Aorta (tissue), 5 donors: ENCODE measurements at regions not wholly inside any gene's neighbourhood (a gene's known extent, or its start where the extent isn't known, plus 50 kb on each side); places are given as distances from the start of the nearest gene placed in this dataset.
A peak's percentile ranks its signal among the peaks of the same experiment; 100 is the strongest.
"Not testable (repeated sequence)": the region's sequence is repeated elsewhere in the genome, so short reads cannot be mapped to it uniquely, and the experiment has no call there.

Experiments used
- ATAC-seq: fragments of 200-7000 bp; cut with Tn5 transposase; one replicate; pipeline ENCODE4 v1.9.1; 2022; ENCODE audit warnings: moderate library complexity; ENCODE audit not compliant: low FRiP score
- DNase-seq, 2 donors: peaks; one replicate each; pipeline ENCODE4 v3.0.0-alpha.2; 2020
- H3K27ac ChIP-seq, 2 donors: one replicate each; pipeline ENCODE4 v1.5.1; 2013; ENCODE audit warnings: low read length in 2 of 2, mild to moderate bottlenecking in 2 of 2, moderate library complexity in 2 of 2, control low read depth in 1 of 2, inconsistent platforms in 1 of 2, low read depth in 1 of 2
- H3K27me3 ChIP-seq, 2 donors: one replicate each; pipeline ENCODE4 v1.6.1; 2013; ENCODE audit warnings: control low read depth in 1 of 2, low read length in 1 of 2, mild to moderate bottlenecking in 1 of 2, moderate library complexity in 1 of 2; ENCODE audit not compliant: insufficient read depth in 2 of 2, control insufficient read depth in 1 of 2
- H3K36me3 ChIP-seq, 2 donors: one replicate each; pipeline ENCODE4 v1.6.1; 2013; ENCODE audit warnings: control low read depth in 1 of 2, low read length in 1 of 2, mild to moderate bottlenecking in 1 of 2; ENCODE audit not compliant: insufficient read depth in 2 of 2, control insufficient read depth in 1 of 2
- H3K4me1 ChIP-seq, 2 donors: one replicate each; pipeline ENCODE4 v1.6.1; 2013; ENCODE audit warnings: low read length in 2 of 2, control low read depth in 1 of 2, mild to moderate bottlenecking in 1 of 2, moderate library complexity in 1 of 2; ENCODE audit not compliant: insufficient read depth in 2 of 2, control insufficient read depth in 1 of 2
- H3K4me3 ChIP-seq, 2 donors: one replicate each; pipeline ENCODE4 v1.5.1; 2013; ENCODE audit warnings: low read length in 2 of 2, control low read depth in 1 of 2, mild to moderate bottlenecking in 1 of 2
- H3K9me3 ChIP-seq: one replicate; pipeline ENCODE4 v1.6.1; 2013; ENCODE audit warnings: mild to moderate bottlenecking, low read length; ENCODE audit not compliant: control insufficient read depth
- WGBS, 2 donors: extraction: QIAGEN DNeasy Blood & Tissue Kit; methylation state at CpG; one replicate each; pipeline ENCODE4 v1.1.7; 2013; 5-methylcytosine and 5-hydroxymethylcytosine counted together
- intact Hi-C, 2 donors: fragments of 100-400 bp; cut with DNase I; formaldehyde crosslinking; loops; one replicate each; pipeline versions ENCODE4 v1.14.2 to v1.15.0; 2022
- donor health status: healthy with polysubstance abuse.
- donor health status: Bipolar disorder and iron deficiency.
- donor health status: DM: no; HTN: no; CAD: no.
- donor health status: DM: no; HTN: no; CAD: no.
- donor health status: DM: yes; HTN: yes; CAD: no.

DNA sequence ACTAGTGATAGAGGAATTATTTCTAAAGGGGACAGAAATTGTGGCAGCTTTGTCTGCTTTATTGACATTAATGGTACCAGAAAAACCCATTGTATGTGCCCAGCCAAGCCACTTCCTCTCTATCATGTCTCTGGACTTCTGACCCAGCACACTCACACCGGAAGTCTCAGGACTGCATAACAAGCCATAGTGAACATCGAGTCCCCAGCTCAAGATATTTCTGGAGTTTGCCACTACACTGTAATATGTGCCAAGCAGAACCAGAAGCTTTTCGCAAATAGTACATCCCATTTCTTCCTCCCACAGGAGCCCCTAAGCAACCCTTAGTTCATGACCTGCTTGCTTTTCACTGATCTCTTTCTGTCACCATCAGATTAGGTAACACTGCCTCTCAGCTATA, 187.4 kb upstream of the GHR start:
- ATAC-seq (peak; percentile 53), DNase-seq (no peak)
- Histone ChIP-seq H3K27ac (no peak overlapping the region), H3K4me3 (no peak overlapping the region), H3K4me1 (no peaks in the 10 kb centered on the region), H3K36me3 (no peaks in the 10 kb centered on the region), H3K9me3 (peaks cover 1% of the 10 kb centered on the region), H3K27me3 (no peaks in the 10 kb centered on the region)
- intact Hi-C loops, result no loop called here
- WGBS, 2 donors, result 61 to 63% methylated on average over 3 of the region's 3 CpGs

DNA sequence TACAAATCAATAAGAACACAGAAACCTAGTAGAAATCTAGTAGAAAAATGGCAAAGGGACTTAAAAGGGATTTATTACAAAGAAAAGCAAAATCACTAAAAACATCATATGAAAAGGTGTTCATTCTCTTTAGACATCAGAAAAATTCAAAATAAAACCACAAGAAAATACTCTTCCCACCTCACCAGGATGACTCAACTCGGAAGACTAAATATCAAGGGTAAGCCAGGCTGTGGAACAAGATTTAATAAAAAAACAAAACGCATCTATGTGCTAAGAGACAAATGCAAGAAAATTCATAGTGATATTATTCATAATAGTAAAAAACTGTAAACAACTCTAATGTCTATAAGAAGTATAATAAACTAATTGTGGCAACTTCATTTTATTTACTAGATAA, 181.6 kb upstream of the GHR start:
- Histone ChIP-seq H3K36me3 (no peaks in the 10 kb centered on the region), H3K27ac (no peak overlapping the region), H3K4me1 (no peaks in the 10 kb centered on the region), H3K4me3 (no peak overlapping the region), H3K27me3 (no peaks in the 10 kb centered on the region), H3K9me3 (no peaks in the 10 kb centered on the region)
- no peak for DNase-seq
- intact Hi-C loops, result no loop called here
- ATAC-seq, result no peak
- 89 to 94% methylated on average over 2 of the region's 2 CpGs for WGBS, 2 donors

DNA sequence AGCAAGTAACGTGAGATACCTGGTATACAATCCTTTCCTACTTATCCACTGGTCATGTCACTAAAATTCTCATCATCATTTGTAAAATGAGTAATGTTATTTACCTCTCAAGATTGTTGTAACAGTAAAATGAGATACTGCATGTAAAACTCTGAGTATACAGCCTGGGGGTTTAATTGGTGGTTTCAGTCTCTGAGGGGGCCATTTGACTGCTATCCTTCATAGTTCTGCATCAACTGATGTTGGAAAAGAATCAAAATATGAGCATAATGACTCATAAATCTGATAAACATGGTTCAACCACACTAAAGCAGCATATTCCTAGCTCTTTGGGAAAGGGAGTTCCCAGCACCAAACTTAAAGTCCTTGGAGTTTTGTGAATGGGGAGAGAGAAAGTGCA, 181.0 kb upstream of the GHR start:
- H3K27ac ChIP-seq, result no peak overlapping the region
- H3K4me1 ChIP-seq, result no peaks in the 10 kb centered on the region
- H3K27me3 ChIP-seq, result no peaks in the 10 kb centered on the region
- H3K9me3 ChIP-seq, result no peaks in the 10 kb centered on the region
- DNase-seq (no peak), ATAC-seq (no peak)
- no peaks in the 10 kb centered on the region for H3K36me3 ChIP-seq
- intact Hi-C loops, result no loop called here
- no peak overlapping the region for H3K4me3 ChIP-seq
- WGBS, 2 donors, result 81 to 88% methylated on average over 1 of the region's 1 CpG

DNA sequence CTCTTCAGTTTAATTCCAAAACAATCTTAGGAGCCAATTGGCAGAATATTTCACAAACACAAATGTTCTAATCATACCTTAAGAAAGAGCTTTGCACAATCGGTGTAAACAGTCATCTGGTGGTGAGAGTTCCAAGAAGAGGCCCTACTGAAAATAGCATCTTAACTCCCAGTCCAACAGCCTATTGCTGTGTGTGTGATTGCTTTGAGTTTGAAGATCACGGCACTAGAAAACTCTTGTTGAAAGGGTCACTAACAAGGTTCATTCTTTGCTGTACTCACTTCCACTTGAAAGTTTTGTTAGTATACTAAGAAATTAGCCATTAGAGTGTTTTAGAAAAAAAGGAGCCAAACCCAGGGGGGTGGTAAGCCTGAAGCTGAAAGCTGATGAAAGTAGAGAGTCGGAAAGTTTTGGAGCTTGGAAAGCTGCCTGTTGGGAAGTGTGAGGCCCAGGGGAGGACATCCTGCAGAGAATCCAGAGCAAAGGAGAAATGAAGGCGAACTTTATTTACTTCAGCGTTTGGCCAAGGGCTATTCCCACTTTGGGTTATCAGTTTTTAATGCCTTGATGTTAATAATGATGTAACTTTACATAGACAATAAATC, 180.3 kb upstream of the GHR start:
- DNase-seq, result no peak
- intact Hi-C loops, result no loop called here

DNA sequence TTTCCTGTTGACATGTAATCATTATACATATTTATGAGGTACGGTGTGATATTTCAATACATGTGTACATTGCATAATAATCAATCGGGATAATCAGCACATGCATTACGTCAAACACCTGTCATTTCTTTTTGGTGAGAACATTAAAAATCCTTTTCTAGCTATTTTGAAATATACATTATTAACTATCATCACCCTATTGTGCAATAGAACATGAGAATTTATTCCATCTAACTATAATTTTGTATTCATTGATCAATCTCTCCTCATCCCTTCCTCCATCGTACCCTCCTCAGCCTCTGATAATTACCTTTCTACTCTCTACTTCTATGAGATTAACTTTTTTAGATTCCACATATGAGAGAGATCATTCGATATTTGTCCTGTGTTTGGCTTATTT, 170.9 kb upstream of the GHR start:
- Histone ChIP-seq H3K9me3 (no peaks in the 10 kb centered on the region), H3K36me3 (no peaks in the 10 kb centered on the region), H3K4me1 (no peaks in the 10 kb centered on the region), H3K27me3 (no peaks in the 10 kb centered on the region), H3K4me3 (no peak overlapping the region), H3K27ac (no peak overlapping the region)
- WGBS, 2 donors, result 92 to 96% methylated on average over 5 of the region's 5 CpGs
- ATAC-seq, result no peak
- intact Hi-C loops, result no loop called here
- DNase-seq, result no peak

More for the DNA sequence above, 180.3 kb upstream of the GHR start:
- Histone ChIP-seq H3K4me1 (no peaks in the 10 kb centered on the region), H3K4me3 (no peak overlapping the region), H3K9me3 (no peaks in the 10 kb centered on the region), H3K27ac (no peak overlapping the region), H3K36me3 (no peaks in the 10 kb centered on the region), H3K27me3 (no peaks in the 10 kb centered on the region)
- WGBS, 2 donors, result 57 to 64% methylated on average over 5 of the region's 5 CpGs
- peak; percentile 56 for ATAC-seq

DNA sequence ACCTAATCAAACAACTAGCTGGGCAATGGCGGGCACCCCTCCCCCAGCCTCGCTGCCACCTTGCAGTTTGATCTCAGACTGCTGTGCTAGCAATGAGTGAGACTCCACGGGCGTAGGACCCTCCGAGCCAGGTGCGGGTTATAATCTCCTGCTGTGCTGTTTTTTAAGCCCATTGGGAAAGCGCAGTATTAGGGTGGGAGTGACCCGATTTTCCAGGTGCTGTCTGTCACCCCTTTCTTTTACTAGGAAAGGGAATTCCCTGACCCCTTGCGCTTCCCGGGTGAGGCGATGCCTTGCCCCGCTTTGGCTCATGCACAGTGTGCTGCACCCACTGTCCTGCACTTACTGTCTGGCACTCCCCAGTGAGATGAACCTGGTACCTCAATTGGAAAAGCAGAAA, 163.3 kb upstream of the GHR start:
- H3K4me1 ChIP-seq, ATAC-seq, H3K27me3 ChIP-seq, H3K27ac ChIP-seq, intact Hi-C loops, H3K9me3 ChIP-seq, H3K36me3 ChIP-seq, H3K4me3 ChIP-seq: not testable (repeated sequence)
- DNase-seq, result peak in 1 of 2 donors; percentile 42
- WGBS, 2 donors, result 92 to 93% methylated on average over 12 of the region's 12 CpGs

DNA sequence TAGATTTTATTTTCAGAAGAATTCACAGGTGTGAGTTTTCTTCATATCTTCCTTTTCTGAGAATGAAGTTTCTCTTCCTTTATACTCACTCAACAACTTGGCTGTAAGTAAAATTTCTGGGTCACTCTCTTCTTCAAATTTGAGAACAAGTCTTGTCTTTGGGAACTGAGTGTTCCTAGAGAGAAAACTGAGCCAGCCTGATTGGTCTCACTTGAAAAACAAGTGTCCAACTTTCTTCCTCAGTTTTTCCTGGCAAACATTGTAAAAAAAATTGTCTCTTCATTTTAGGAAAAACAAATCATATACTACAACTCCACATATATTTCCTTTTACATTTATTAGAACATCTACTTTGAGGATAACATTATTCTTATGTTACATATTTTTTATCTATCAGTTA, 156.1 kb upstream of the GHR start:
- DNase-seq, result no peak
- H3K27ac ChIP-seq, result no peak overlapping the region
- no peak for ATAC-seq
- H3K4me1 ChIP-seq, result no peaks in the 10 kb centered on the region
- no peak overlapping the region for H3K4me3 ChIP-seq
- intact Hi-C loops, result no loop called here
- no peaks in the 10 kb centered on the region for H3K9me3 ChIP-seq
- no peaks in the 10 kb centered on the region for H3K36me3 ChIP-seq
- no peaks in the 10 kb centered on the region for H3K27me3 ChIP-seq

DNA sequence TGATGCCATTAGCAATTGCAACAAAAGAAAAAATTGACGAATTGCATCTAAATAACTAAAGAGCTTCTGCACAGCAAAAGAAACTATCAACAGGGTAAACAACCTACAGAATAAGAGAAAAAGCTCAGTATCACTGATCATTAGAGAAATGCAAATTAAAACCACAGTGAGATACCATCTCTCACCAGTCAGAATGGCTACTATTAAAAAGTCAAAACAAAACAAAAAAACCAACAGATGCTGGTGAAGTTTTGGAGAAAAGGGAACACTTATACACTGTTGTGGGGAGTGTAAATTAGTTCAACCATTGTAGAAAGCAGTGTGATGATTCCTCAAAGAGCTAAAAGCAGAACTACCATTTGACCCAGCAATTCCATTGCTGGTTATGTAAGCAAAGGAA, 155.1 kb upstream of the GHR start:
- DNase-seq, H3K36me3 ChIP-seq, H3K27me3 ChIP-seq, H3K9me3 ChIP-seq, H3K4me3 ChIP-seq, H3K27ac ChIP-seq, intact Hi-C loops, ATAC-seq, H3K4me1 ChIP-seq: not testable (repeated sequence)
- WGBS, 2 donors, result 82 to 88% methylated on average over 1 of the region's 1 CpG

DNA sequence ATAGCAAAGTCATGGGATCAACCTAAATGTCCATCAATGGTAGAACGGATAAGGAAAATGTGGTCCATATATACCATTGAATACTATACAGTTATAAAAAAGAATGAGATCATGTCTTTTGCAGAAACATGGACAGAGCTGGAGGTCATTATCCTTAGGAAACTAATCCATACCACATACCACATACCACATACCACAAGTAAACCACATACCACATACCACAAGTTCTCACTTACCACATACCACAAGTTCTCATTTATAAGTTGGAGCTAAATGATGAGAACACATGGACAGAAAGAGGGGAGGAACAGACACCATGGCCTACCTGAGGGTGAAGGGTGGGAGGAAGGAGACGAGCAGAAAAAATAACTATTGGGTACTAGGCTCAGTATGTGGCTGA, 154.6 kb upstream of the GHR start:
- no peak for DNase-seq
- H3K9me3 ChIP-seq, result no peaks in the 10 kb centered on the region
- no peaks in the 10 kb centered on the region for H3K4me1 ChIP-seq
- ATAC-seq, result no peak
- no peak overlapping the region for H3K27ac ChIP-seq
- H3K4me3 ChIP-seq, result no peak overlapping the region
- intact Hi-C loops, result no loop called here
- no peaks in the 10 kb centered on the region for H3K27me3 ChIP-seq
- 87% methylated on average over 2 of the region's 2 CpGs for WGBS, 2 donors
- H3K36me3 ChIP-seq, result no peaks in the 10 kb centered on the region
